Activated CD4-positive, alpha-beta T cell treated with anti-CD3 and anti-CD28 coated beads, Interleukin-2, Interleukin-6, amounts not matched to agents 100 ng/mL and 50 ng/mL, durations not matched to agents 16 hours and 8 hours (primary cell): ENCODE measurements at regions not wholly inside any gene's neighbourhood (a gene's known extent, or its start where the extent isn't known, plus 50 kb on each side); places are given as distances from the start of the nearest gene placed in this dataset.
"Not testable (repeated sequence)": the region's sequence is repeated elsewhere in the genome, so short reads cannot be mapped to it uniquely, and the experiment has no call there.

ENCODE experiments used
- DNase-seq: peaks from one replicate; pipeline ENCODE4 v3.0.0-alpha.2; 2020

- no peak for DNase-seq
Measured at GRCh38 chr10:29784175-29784773, 149.5 kb upstream of the SVIL start.

- no peak for DNase-seq
Measured at GRCh38 chr10:29783201-29783947, 148.6 kb upstream of the SVIL start.

- DNase-seq: no peak
Measured at GRCh38 chr10:29780639-29781038, 145.9 kb upstream of the SVIL start.

GRCh38 chr10:29780096-29780495 lies 145.3 kb upstream of the SVIL start:
- no peak for DNase-seq

- DNase-seq: no peak
Measured at GRCh38 chr10:29776246-29776645, 141.5 kb upstream of the SVIL start.

GRCh38 chr10:29774475-29774874 lies 139.7 kb upstream of the SVIL start:
- DNase-seq: no peak

- no peak for DNase-seq
Measured at GRCh38 chr10:29773675-29774091, 138.9 kb upstream of the SVIL start.

GRCh38 chr10:29772403-29772802 lies 137.6 kb upstream of the SVIL start:
- no peak for DNase-seq

- DNase-seq: no peak
Measured at GRCh38 chr10:29771376-29771775, 136.6 kb upstream of the SVIL start.

GRCh38 chr10:29769277-29769676 lies 134.5 kb upstream of the SVIL start:
- DNase-seq: not testable (repeated sequence)

- DNase-seq: no peak
Measured at GRCh38 chr10:29767968-29768367, 133.2 kb upstream of the SVIL start.

GRCh38 chr10:29766753-29767152 lies 132.0 kb upstream of the SVIL start:
- DNase-seq: no peak

GRCh38 chr10:29765330-29765729 lies 130.6 kb upstream of the SVIL start:
- DNase-seq: no peak

- DNase-seq: no peak
Measured at GRCh38 chr10:29763396-29763795, 128.6 kb upstream of the SVIL start.

GRCh38 chr10:29761916-29762315 lies 127.1 kb upstream of the SVIL start:
- no peak for DNase-seq

GRCh38 chr10:29760138-29760900 lies 125.5 kb upstream of the SVIL start:
- no peak for DNase-seq

GRCh38 chr10:29757551-29758297 lies 123.0 kb upstream of the SVIL start:
- DNase-seq: no peak

- no peak for DNase-seq
Measured at GRCh38 chr10:29756451-29756850, 121.7 kb upstream of the SVIL start.

- no peak for DNase-seq
Measured at GRCh38 chr10:29753283-29753682, 118.5 kb upstream of the SVIL start.

GRCh38 chr10:29751684-29752083 lies 116.9 kb upstream of the SVIL start:
- no peak for DNase-seq

- DNase-seq: no peak
Measured at GRCh38 chr10:29751240-29751639, 116.5 kb upstream of the SVIL start.

GRCh38 chr10:29749150-29749549 lies 114.4 kb upstream of the SVIL start:
- DNase-seq: no peak

- DNase-seq: no peak
Measured at GRCh38 chr10:29748109-29748650, 113.4 kb upstream of the SVIL start.
